ENCODE measurements at regions not wholly inside any gene's neighbourhood (a gene's known extent, or its start where the extent isn't known, plus 50 kb on each side); places are given as distances from the start of the nearest gene placed in this dataset.

DNA sequence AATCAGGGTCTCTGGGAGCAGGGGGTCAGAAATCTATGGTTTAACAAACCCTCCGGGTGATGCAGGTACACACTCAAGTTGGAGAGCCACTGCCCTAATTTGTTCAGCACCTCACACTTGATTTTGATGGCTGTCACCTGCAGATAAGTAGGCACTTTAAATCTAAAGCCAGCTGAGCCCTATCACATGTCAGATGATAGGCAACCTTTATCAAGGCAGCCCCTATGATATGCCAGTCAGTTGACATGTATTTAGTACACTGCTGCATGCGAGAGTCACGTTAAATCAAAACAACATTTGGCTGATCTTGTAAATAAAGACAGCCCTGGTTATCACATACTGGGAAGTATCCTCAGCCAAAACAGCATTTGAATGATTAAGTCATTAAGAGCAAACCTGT lies 104.4 kb upstream of the MCTP2 start:
- Histone ChIP-seq H3K4me2 (ENCODE audit: low read length) (no peak overlapping the region), H2BK12ac (ENCODE audit: low read length) (no peak overlapping the region), H3K27me3 (ENCODE audit: insufficient read depth, low read length) (no peaks in the 10 kb centered on the region), H3K36me3 (ENCODE audit: control insufficient read depth in 1 of 2, insufficient read depth in 2 of 2, low read length in 2 of 2) (no peaks in the 10 kb centered on the region), H4K91ac (ENCODE audit: low read depth, low read length) (no peak overlapping the region), H3K23ac (ENCODE audit: low read length) (no peak overlapping the region), H3K27ac (ENCODE audit: low read depth, low read length) (no peak overlapping the region), H2BK120ac (ENCODE audit: insufficient read depth, low read length, poor library complexity) (no peak overlapping the region), H2BK5ac (ENCODE audit: low read depth, low read length, poor library complexity) (no peak overlapping the region), H3K18ac (ENCODE audit: low read length) (no peak overlapping the region), H4K8ac (ENCODE audit: low read depth, low read length) (no peak overlapping the region), H2AFZ (ENCODE audit: insufficient read depth, low read length, poor library complexity) (no peak overlapping the region), H3K14ac (ENCODE audit: low read length) (no peak overlapping the region), H3K4ac (ENCODE audit: low read depth, low read length) (no peak overlapping the region), H3K9me3 (ENCODE audit: insufficient read depth, low read depth, low read length) (no peaks in the 10 kb centered on the region), H3K79me2 (ENCODE audit: control insufficient read depth, insufficient read depth, low read length, poor library complexity) (no peaks in the 10 kb centered on the region), H4K12ac (ENCODE audit: low read depth, low read length) (no peak overlapping the region), H2AK5ac (ENCODE audit: low read length) (no peak overlapping the region), H3K9ac (ENCODE audit: low read length) (no peak overlapping the region), H3K79me1 (ENCODE audit: low read length) (no peaks in the 10 kb centered on the region), H3K4me3 (ENCODE audit: low read depth, low read length) (no peak overlapping the region), H3K4me1 (ENCODE audit: control insufficient read depth in 1 of 2, insufficient read depth in 2 of 2, low read length in 2 of 2) (no peaks in the 10 kb centered on the region)
- DNase-seq, result no peak
- no CpG with 5 or more reads among the region's 3 CpGs for WGBS (ENCODE audit: extremely low coverage, insufficient coverage, insufficient read length)

DNA sequence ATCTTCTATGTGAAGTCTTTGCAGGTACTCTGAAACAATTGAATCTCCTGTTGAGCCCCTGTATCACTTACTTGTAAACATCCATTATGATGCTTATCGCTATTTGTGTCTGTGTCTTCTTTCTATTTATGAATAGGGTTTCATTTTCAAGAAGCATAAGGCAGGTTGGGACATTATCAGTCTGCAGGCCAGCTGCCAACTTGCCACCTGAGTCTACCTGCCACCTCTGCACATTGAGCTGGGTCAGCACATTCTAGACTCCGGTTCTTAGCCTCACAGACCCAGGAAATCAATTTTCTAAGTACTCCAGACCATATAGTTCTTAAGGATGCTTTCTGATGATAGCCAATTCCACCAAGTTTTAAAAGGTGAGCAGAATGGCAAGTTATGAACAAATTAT lies 105.7 kb upstream of the MCTP2 start:
- no CpG with 5 or more reads among the region's 2 CpGs for WGBS (ENCODE audit: extremely low coverage, insufficient coverage, insufficient read length)

DNA sequence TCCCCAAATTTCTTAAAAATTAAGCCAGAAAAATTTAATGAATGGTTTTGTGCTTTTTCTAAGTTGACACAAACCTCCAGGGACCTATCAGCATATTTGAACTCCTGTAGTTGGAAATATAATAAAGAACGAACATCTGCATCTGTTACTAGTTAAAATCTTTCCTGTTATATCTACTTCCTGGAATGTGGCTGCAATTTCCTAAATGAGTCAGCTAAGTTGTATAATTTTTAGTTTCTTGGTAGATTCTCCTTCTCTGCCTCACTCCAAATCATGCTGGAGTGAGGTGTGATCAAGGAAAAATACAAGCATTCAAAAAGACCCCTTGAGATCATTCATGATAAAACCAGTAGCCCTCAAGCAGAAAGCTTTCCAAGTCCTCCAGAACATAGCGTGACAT lies 106.2 kb upstream of the MCTP2 start:
- Histone ChIP-seq H4K12ac (ENCODE audit: low read depth, low read length) (no peak overlapping the region), H2AK5ac (ENCODE audit: low read length) (no peak overlapping the region), H3K4me3 (ENCODE audit: low read depth, low read length) (no peak overlapping the region), H3K18ac (ENCODE audit: low read length) (no peak overlapping the region), H3K4me1 (ENCODE audit: control insufficient read depth in 1 of 2, insufficient read depth in 2 of 2, low read length in 2 of 2) (no peaks in the 10 kb centered on the region), H3K4ac (ENCODE audit: low read depth, low read length) (no peak overlapping the region), H2BK5ac (ENCODE audit: low read depth, low read length, poor library complexity) (no peak overlapping the region), H3K27ac (ENCODE audit: low read depth, low read length) (no peak overlapping the region), H2BK120ac (ENCODE audit: insufficient read depth, low read length, poor library complexity) (no peak overlapping the region), H3K9ac (ENCODE audit: low read length) (no peak overlapping the region), H3K36me3 (ENCODE audit: control insufficient read depth in 1 of 2, insufficient read depth in 2 of 2, low read length in 2 of 2) (no peaks in the 10 kb centered on the region), H3K79me2 (ENCODE audit: control insufficient read depth, insufficient read depth, low read length, poor library complexity) (no peaks in the 10 kb centered on the region), H3K27me3 (ENCODE audit: insufficient read depth, low read length) (no peaks in the 10 kb centered on the region), H3K4me2 (ENCODE audit: low read length) (no peak overlapping the region), H4K91ac (ENCODE audit: low read depth, low read length) (no peak overlapping the region), H3K79me1 (ENCODE audit: low read length) (no peaks in the 10 kb centered on the region), H3K23ac (ENCODE audit: low read length) (no peak overlapping the region), H2BK12ac (ENCODE audit: low read length) (no peak overlapping the region), H2AFZ (ENCODE audit: insufficient read depth, low read length, poor library complexity) (no peak overlapping the region), H4K8ac (ENCODE audit: low read depth, low read length) (no peak overlapping the region), H3K14ac (ENCODE audit: low read length) (no peak overlapping the region), H3K9me3 (ENCODE audit: insufficient read depth, low read depth, low read length) (no peaks in the 10 kb centered on the region)
- no CpG with 5 or more reads among the region's 2 CpGs for WGBS (ENCODE audit: extremely low coverage, insufficient coverage, insufficient read length)
- no peak for DNase-seq

More for the DNA sequence above, 105.7 kb upstream of the MCTP2 start:
- Histone ChIP-seq H3K79me2 (ENCODE audit: control insufficient read depth, insufficient read depth, low read length, poor library complexity) (no peaks in the 10 kb centered on the region), H3K9me3 (ENCODE audit: insufficient read depth, low read depth, low read length) (no peaks in the 10 kb centered on the region), H2BK5ac (ENCODE audit: low read depth, low read length, poor library complexity) (no peak overlapping the region), H2BK120ac (ENCODE audit: insufficient read depth, low read length, poor library complexity) (no peak overlapping the region), H3K27ac (ENCODE audit: low read depth, low read length) (no peak overlapping the region), H3K18ac (ENCODE audit: low read length) (no peak overlapping the region), H3K4me3 (ENCODE audit: low read depth, low read length) (no peak overlapping the region), H4K8ac (ENCODE audit: low read depth, low read length) (no peak overlapping the region), H3K4ac (ENCODE audit: low read depth, low read length) (no peak overlapping the region), H4K91ac (ENCODE audit: low read depth, low read length) (no peak overlapping the region), H3K4me1 (ENCODE audit: control insufficient read depth in 1 of 2, insufficient read depth in 2 of 2, low read length in 2 of 2) (no peaks in the 10 kb centered on the region), H4K12ac (ENCODE audit: low read depth, low read length) (no peak overlapping the region), H2AFZ (ENCODE audit: insufficient read depth, low read length, poor library complexity) (no peak overlapping the region), H3K36me3 (ENCODE audit: control insufficient read depth in 1 of 2, insufficient read depth in 2 of 2, low read length in 2 of 2) (no peaks in the 10 kb centered on the region), H3K27me3 (ENCODE audit: insufficient read depth, low read length) (no peaks in the 10 kb centered on the region), H3K9ac (ENCODE audit: low read length) (no peak overlapping the region), H3K23ac (ENCODE audit: low read length) (no peak overlapping the region), H3K79me1 (ENCODE audit: low read length) (no peaks in the 10 kb centered on the region), H2BK12ac (ENCODE audit: low read length) (no peak overlapping the region), H3K14ac (ENCODE audit: low read length) (no peak overlapping the region), H2AK5ac (ENCODE audit: low read length) (no peak overlapping the region), H3K4me2 (ENCODE audit: low read length) (no peak overlapping the region)
- no peak for DNase-seq

DNA sequence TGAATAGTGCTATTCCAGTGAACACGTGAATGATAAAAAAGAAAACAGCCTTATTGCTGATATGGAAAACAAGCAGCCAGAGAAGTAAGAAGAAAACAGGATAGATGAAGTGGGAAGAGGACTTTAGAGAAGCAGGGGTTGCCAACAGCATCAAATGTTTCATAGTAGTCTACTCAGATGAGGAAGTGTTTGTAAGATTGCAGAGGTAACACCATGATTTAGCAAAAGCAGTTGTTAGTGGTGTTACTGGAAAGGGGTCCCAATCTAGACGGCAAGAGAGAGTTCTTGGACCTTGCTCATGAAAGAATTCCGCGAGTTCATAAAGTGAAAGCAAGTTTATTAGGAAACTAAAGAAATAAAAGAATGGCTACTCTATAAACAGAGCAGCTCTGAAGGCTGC lies 108.8 kb upstream of the MCTP2 start:
- no peak overlapping the region for H4K8ac ChIP-seq (ENCODE audit: low read depth, low read length)
- H3K9me3 ChIP-seq (ENCODE audit: insufficient read depth, low read depth, low read length), result no peaks in the 10 kb centered on the region
- H4K91ac ChIP-seq (ENCODE audit: low read depth, low read length), result no peak overlapping the region
- H3K27me3 ChIP-seq (ENCODE audit: insufficient read depth, low read length), result no peaks in the 10 kb centered on the region
- H2AFZ ChIP-seq (ENCODE audit: insufficient read depth, low read length, poor library complexity), result no peak overlapping the region
- H3K27ac ChIP-seq (ENCODE audit: low read depth, low read length), result no peak overlapping the region
- no peak overlapping the region for H3K4ac ChIP-seq (ENCODE audit: low read depth, low read length)
- H2BK12ac ChIP-seq (ENCODE audit: low read length), result no peak overlapping the region
- H2BK120ac ChIP-seq (ENCODE audit: insufficient read depth, low read length, poor library complexity), result no peak overlapping the region
- H3K9ac ChIP-seq (ENCODE audit: low read length), result no peak overlapping the region
- no peak overlapping the region for H3K4me2 ChIP-seq (ENCODE audit: low read length)
- no peaks in the 10 kb centered on the region for H3K79me2 ChIP-seq (ENCODE audit: control insufficient read depth, insufficient read depth, low read length, poor library complexity)
- no peak overlapping the region for H3K4me3 ChIP-seq (ENCODE audit: low read depth, low read length)
- H3K18ac ChIP-seq (ENCODE audit: low read length), result no peak overlapping the region
- no peak overlapping the region for H2BK5ac ChIP-seq (ENCODE audit: low read depth, low read length, poor library complexity)
- no peaks in the 10 kb centered on the region for H3K4me1 ChIP-seq (ENCODE audit: control insufficient read depth in 1 of 2, insufficient read depth in 2 of 2, low read length in 2 of 2)
- DNase-seq, result no peak
- no peaks in the 10 kb centered on the region for H3K79me1 ChIP-seq (ENCODE audit: low read length)
- no peak overlapping the region for H2AK5ac ChIP-seq (ENCODE audit: low read length)
- WGBS (ENCODE audit: extremely low coverage, insufficient coverage, insufficient read length), result no CpG with 5 or more reads among the region's 4 CpGs
- H3K36me3 ChIP-seq (ENCODE audit: control insufficient read depth in 1 of 2, insufficient read depth in 2 of 2, low read length in 2 of 2), result no peaks in the 10 kb centered on the region
- H4K12ac ChIP-seq (ENCODE audit: low read depth, low read length), result no peak overlapping the region
- H3K14ac ChIP-seq (ENCODE audit: low read length), result no peak overlapping the region
- no peak overlapping the region for H3K23ac ChIP-seq (ENCODE audit: low read length)

All from trophoblast cell (in vitro differentiated cells and primary cell).